Astrocyte of the spinal cord (primary cell): ENCODE measurements at regions not wholly inside any gene's neighbourhood (a gene's known extent, or its start where the extent isn't known, plus 50 kb on each side); places are given as distances from the start of the nearest gene placed in this dataset.

Source experiments
- DNase-seq: peaks from one replicate; pipeline ENCODE4 v3.0.0; 2011; ENCODE audit warnings: low read depth, low spot score
- H3K4me3 ChIP-seq: 2 replicates; pipeline ENCODE4 v1.5.1; 2011; ENCODE audit warnings: low read depth, mild to moderate bottlenecking, low read length, moderate library complexity
- CTCF ChIP-seq: IDR thresholded peaks from 2 replicates; pipeline ENCODE4 v1.5.1; 2012; ENCODE audit warnings: low read depth, mild to moderate bottlenecking, low read length, inconsistent platforms
- in situ Hi-C: cut with HindIII; loops from 2 replicates; pipeline ENCODE4 v1.10.0; 2017; ENCODE audit warnings: low sequenced_read_pairs

- TF ChIP-seq CTCF, result no peak
- in situ Hi-C loops, result no loop called here
- no peak for DNase-seq
- no peak overlapping the region for H3K4me3 ChIP-seq
These were observed 244.5 kb downstream of the RHOU start for GRCh38 chr1:228979774-228980173.

- no peak for TF ChIP-seq CTCF
- H3K4me3 ChIP-seq, result no peak overlapping the region
- DNase-seq, result no peak
- in situ Hi-C loops, result no loop called here
These were observed 245.1 kb downstream of the RHOU start for GRCh38 chr1:228980232-228980937.

- in situ Hi-C loops, result no loop called here
- no peak for DNase-seq
- TF ChIP-seq CTCF, result no peak
- no peak overlapping the region for H3K4me3 ChIP-seq
These were observed 247.4 kb downstream of the RHOU start for GRCh38 chr1:228982637-228983036.

- in situ Hi-C loops, result no loop called here
- DNase-seq, result no peak
- TF ChIP-seq CTCF, result no peak
- H3K4me3 ChIP-seq, result no peak overlapping the region
These were observed 248.0 kb downstream of the RHOU start for GRCh38 chr1:228983231-228983660.

GRCh38 chr1:228983661-228984060 lies 248.4 kb downstream of the RHOU start:
- DNase-seq, result no peak
- H3K4me3 ChIP-seq, result no peak overlapping the region
- TF ChIP-seq CTCF, result no peak
- in situ Hi-C loops, result no loop called here

GRCh38 chr1:228984107-228984506 lies 248.8 kb downstream of the RHOU start:
- TF ChIP-seq CTCF, result no peak
- H3K4me3 ChIP-seq, result no peak overlapping the region
- in situ Hi-C loops, result no loop called here
- DNase-seq, result no peak
